HG02610 (cell line): ENCODE measurements at regions not wholly inside any gene's neighbourhood (a gene's known extent, or its start where the extent isn't known, plus 50 kb on each side); places are given as distances from the start of the nearest gene placed in this dataset.

Experiments used
- ATAC-seq: cut with Tn5 transposase; IDR thresholded peaks from one replicate; pipeline ENCODE4 v1.9.1; 2021; ENCODE audit warnings: mild to moderate bottlenecking, moderate library complexity; ENCODE audit not compliant: unreplicated experiment

DNA sequence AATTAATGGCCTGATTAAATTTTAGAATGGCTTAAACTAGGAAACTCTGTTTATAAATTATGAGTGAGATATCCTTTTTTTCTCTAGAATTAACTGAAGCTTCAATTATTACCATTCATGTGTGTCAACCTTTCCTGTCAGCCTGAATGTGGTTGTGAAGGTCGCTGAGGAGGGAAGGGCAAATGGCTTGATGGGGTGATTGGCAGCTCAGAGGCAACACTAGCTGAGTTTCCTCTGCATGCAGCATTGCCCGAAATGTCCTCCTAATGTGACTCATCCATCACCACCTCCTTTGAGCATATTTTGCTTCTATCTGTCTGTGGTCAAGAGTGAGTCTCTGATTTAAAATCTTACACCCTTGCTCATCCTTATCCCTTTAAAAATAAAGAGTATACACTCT lies 281.9 kb downstream of the TENT4A start:
- no peak for ATAC-seq

DNA sequence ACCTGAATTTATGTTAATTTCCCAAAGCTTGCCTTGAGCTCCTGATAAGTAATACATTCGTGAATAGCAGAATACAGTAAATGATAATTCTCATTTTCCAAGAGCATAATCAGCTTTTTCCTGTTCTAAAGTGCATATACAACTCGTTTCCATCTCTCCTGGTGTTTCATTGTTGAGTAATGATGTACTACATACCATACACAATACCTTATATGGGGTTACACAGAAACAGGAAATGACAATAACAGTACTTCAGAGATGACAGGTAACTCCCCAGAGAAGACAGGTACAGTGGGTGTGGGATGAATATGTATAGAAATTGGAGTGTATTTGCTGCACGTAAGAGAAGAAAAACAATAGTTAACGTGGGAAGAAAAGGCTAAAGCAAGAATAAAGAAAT lies 287.1 kb downstream of the TENT4A start:
- ATAC-seq, result peak; percentile 55

- ATAC-seq, result no peak
These were observed 297.4 kb downstream of the TENT4A start for GRCh38 chr5:7010591-7010990.

DNA sequence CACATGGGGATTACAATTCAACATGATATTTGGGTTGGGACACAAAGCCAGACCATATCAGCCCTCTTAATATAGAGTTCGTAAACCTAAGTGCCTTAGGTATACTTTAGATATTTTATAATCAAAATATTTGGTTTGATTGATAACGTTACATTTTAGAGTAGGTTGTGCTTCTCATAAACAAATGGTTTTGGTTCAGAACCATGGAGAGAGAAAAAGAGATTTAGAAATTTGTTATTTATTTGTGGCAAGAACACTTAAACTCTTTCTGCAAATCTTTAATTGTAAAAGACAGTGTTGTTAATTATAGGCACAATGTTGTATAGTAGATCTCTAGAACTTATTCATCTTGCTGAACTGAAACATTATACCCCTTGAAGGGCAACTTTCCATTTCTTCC lies 298.8 kb downstream of the TENT4A start:
- ATAC-seq, result no peak

GRCh38 chr5:7014611-7015010 lies 301.4 kb downstream of the TENT4A start:
- no peak for ATAC-seq

- no peak for ATAC-seq
These were observed 302.5 kb downstream of the TENT4A start for GRCh38 chr5:7015586-7016256.

GRCh38 chr5:7016999-7017747 lies 303.9 kb downstream of the TENT4A start:
- no peak for ATAC-seq

GRCh38 chr5:7018198-7018597 lies 305.0 kb downstream of the TENT4A start:
- ATAC-seq, result no peak

GRCh38 chr5:7018601-7019000 lies 305.4 kb downstream of the TENT4A start:
- no peak for ATAC-seq

DNA sequence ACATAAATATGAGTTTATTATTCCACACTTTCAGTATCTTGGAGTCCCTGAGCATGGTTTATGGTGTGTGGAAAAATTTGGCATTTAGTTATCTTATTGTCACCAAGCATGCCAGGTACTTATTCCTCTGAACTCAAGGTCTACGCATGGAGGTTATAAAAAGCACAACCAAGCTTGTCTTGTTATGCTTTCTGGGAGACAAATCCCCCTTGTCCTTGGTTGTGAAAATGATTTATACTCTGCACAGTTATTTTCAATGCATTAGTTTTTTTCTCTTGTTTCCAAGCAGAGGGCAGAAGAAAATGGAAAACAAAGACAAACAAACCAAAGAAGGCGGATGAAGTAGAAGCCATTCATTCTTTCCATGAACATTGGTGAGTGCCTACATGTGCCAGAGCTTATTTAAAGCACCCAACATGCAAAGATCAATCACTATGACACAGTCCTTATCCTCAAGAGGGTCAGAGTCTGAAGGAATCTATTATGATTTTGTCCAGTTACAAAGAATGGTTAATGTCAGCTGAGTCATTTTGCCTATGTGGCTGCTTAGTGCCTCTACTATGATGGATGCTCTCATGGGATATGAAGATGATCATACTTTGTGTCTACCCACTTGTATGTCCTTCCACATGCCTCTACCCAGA lies 323.1 kb downstream of the TENT4A start:
- ATAC-seq, result no peak

- ATAC-seq, result no peak
These were observed 325.8 kb downstream of the TENT4A start for GRCh38 chr5:7039074-7039473.

DNA sequence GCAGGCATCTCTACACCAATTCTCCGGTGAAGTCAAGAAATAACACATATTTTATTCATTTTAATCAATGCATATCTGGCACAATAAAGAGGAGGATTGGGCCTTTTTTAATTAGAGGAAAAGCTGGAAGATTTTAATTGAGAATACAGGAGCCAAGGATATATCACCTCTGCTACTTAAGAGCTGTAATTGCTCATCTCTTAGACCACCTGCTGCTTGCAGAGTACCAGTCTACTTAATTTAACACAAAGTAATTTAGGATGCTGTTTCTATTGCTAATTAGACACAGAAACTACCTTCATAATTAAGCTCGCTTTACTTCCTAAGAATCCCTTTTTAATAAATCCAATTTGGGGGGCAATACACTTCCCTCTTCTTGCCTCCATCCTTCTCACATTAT lies 326.9 kb downstream of the TENT4A start:
- ATAC-seq, result no peak

DNA sequence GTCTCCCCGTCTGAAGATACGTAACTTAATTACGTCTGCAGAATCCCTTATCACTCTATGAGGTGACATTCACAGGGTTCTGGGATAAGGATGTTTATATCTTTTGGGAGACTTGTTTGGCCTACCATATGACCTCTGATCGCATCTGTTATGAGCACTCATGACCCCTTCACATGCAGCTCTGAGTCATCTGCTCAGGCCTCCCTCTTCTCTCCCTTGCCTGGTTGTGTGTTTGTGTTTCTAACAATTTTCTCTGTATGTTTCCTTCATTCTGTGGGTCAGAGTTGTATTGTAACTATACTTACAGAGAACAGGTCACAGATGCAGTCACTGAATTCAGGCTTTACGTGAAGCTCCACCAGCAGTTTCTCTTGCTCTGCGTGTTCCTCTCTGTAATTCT lies 330.6 kb downstream of the TENT4A start:
- no peak for ATAC-seq

DNA sequence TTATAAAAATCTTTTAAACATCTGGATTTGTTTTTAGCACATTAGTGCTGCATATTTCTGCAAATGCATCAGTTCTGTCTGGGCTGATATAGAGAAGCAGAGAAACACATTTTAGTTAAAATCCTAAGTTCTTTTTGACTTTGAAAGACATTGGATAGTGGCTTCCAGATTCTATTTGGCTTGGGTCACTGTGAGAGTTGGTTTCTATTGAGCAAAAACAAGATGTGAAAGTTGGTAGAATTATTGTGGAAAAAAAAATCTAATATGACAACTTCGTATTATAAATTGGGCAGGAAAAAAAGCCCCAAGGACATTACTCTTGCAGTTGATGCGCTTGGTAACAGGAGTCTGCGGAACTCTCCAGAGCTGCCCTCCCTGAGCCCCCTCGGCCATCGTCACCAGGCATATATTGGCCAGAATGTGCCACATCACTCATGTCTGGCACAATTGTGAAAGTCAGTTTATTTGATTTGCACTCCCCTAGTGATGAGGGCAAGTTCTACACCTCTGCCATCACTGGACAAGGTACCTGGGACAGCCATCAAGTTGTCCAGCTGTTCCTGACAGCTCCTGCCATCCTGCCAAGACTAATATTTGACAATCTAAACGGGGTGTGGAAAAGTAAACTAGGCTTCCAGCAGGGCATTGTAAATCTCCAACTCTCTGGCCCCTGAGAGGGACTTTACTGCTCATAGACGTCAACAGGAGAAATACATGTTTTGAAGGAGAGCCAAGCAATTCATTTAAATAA lies 334.5 kb downstream of the TENT4A start:
- ATAC-seq, result no peak

DNA sequence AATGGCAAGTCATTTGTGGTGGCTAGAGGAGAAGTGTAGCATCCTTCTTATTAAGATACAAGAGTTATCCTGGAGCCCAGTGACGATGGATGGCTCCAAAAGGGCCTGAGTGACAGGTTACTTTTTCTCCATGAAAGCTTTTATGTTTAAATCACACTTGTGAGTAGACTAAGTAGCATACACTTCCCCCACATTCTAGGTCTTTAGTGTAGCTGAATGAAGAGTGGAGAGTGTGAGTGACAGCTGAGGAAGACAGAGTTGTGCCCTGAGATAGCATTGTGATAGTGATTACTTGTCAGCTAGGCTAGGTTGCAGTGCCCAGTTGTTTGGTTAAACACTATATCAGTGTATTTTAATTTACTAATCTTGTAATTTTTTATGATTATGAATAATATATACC lies 337.8 kb downstream of the TENT4A start:
- no peak for ATAC-seq

GRCh38 chr5:7053125-7053524 lies 339.9 kb downstream of the TENT4A start:
- no peak for ATAC-seq

DNA sequence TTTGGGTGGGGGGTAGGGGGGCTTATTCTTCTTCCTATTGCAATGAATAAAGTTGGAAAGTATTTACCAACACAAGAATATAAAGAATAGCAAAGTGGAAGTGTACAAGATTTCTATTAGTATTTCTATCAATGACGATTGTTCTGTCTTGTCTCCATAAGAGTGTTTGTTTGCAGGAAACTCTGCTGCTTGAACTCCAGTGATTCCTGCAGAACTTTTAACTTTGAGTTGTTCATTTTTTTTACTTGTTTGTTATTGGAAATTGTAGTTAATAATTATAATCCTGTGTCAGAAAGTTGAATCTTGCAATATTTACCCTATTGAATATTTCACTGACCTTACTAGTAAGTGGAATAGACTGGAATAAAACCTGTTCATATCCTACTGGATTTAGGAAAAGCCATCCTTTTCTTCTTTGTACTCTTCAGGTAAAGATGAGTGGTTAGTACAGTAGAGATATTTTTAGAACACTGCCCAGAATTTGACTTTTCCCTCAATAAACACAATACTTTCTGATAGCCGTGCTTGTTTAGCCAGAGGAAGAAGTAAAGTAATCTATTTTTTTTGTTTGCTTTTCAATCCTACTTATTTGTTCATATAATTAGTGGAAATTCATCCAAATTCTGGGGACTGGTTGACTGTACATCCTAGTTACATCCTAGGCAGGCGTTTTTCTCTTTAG lies 340.4 kb downstream of the TENT4A start:
- ATAC-seq, result no peak

DNA sequence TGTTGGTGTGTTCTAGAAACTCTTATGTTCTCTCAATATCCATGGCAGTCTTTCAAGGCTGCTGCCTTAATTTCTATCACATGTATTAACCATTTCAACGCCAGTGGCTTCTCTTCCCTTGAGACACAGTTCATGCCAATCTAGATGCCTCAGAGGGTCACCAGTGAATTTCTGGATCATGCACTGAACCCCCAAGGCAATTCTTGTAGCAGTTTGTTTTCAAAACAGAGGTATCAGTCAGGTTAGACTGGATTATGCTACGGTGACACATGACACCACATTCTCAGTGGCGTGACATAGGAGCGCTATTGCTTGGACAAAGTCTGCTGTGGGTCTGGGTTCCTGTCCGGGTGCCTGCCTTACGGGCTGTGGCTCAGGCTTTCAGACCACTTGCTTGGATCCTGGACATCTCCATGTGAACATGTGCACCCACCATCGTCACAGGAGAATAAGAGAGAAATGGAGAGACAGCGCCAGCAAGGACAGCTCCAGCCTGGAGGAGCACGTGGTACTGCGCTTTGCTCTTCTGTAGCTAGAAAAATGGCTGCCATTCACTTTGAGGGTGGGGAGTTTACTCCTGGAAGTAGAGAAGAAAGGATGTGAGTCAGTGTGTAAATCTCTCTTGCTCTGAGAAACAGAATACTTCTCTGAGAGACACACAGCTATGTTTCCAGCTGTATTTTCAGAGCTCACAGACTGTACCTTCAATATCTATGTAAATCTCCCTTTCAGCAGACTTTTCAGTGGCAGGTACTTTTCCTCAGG lies 329.3 kb upstream of the ADCY2 start:
- ATAC-seq, result no peak

- ATAC-seq, result no peak
These were observed 327.8 kb upstream of the ADCY2 start for GRCh38 chr5:7068156-7068555.

DNA sequence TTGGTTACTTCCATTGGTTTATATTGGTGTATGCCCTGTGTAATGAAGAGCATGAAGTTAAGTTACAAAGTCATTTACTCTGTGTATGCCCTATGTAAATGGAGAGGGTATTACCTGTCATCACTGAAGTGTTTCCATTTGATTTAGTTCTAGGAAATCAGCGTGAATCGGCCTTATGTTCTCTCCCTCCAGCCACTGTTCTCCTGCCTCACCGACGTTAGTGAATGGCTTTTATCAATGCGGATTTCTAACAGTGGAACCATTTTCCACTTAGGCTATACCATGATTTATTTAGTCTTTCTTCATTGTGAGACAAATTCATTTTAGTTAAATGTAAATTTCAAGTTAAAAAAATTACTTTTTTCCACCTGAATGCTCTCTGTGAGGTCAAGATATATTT lies 327.0 kb upstream of the ADCY2 start:
- ATAC-seq, result no peak
